ENCODE measurements at regions not wholly inside any gene's neighbourhood (a gene's known extent, or its start where the extent isn't known, plus 50 kb on each side); places are given as distances from the start of the nearest gene placed in this dataset.

GRCh38 chr3:64464955-64465354 lies 222.8 kb downstream of the ADAMTS9 start:
- Mint-ChIP-seq H3K27ac (ENCODE audit: unreplicated experiment) (no peak overlapping the region), H3K4me3 (ENCODE audit: low read depth, unreplicated experiment) (no peak overlapping the region), H3K4me1 (ENCODE audit: low read depth, unreplicated experiment) (no peaks in the 10 kb centered on the region), H3K9me3 (ENCODE audit: low read depth, unreplicated experiment) (no peaks in the 10 kb centered on the region), H3K27me3 (ENCODE audit: unreplicated experiment) (peaks cover 48% of the 10 kb centered on the region), H3K36me3 (ENCODE audit: insufficient read depth, unreplicated experiment) (no peaks in the 10 kb centered on the region)
- TF ChIP-seq CTCF (IDR thresholded peaks at IDR 0.05; ENCODE audit: unreplicated experiment), result no peak
- CTCF ChIA-PET, result no interaction called here
- BruUV-seq (replicated peaks), result no TSS peak
- DNase-seq, result no peak
- intact Hi-C loops (cut with micrococcal nuclease; ENCODE audit: unreplicated experiment), result loop anchor here (10.0 kb wide), 1 partner anchor 60 kb away; no protein-coding TSS in a partner anchor

GRCh38 chr3:64463981-64464380 lies 223.8 kb downstream of the ADAMTS9 start:
- Mint-ChIP-seq H3K9me3 (ENCODE audit: low read depth, unreplicated experiment) (no peaks in the 10 kb centered on the region), H3K36me3 (ENCODE audit: insufficient read depth, unreplicated experiment) (no peaks in the 10 kb centered on the region), H3K27me3 (ENCODE audit: unreplicated experiment) (peaks cover 39% of the 10 kb centered on the region), H3K4me3 (ENCODE audit: low read depth, unreplicated experiment) (no peak overlapping the region), H3K27ac (ENCODE audit: unreplicated experiment) (no peak overlapping the region), H3K4me1 (ENCODE audit: low read depth, unreplicated experiment) (no peaks in the 10 kb centered on the region)
- CTCF ChIA-PET, result interaction anchor here (0.9 to 1.2 kb wide), 2 partner anchors 9 to 434 kb away, joined by 3 to 9 read pairs; no protein-coding TSS in a partner anchor
- intact Hi-C loops (cut with micrococcal nuclease; ENCODE audit: unreplicated experiment), result loop anchor here (10.0 kb wide), 1 partner anchor 59 kb away; no protein-coding TSS in a partner anchor
- no peak for DNase-seq
- TF ChIP-seq CTCF (IDR thresholded peaks at IDR 0.05; ENCODE audit: unreplicated experiment), result no peak
- no TSS peak for BruUV-seq (replicated peaks)

GRCh38 chr3:64462203-64462602 lies 225.6 kb downstream of the ADAMTS9 start:
- Mint-ChIP-seq H3K36me3 (ENCODE audit: insufficient read depth, unreplicated experiment) (no peaks in the 10 kb centered on the region), H3K4me1 (ENCODE audit: low read depth, unreplicated experiment) (no peaks in the 10 kb centered on the region), H3K27ac (ENCODE audit: unreplicated experiment) (no peak overlapping the region), H3K9me3 (ENCODE audit: low read depth, unreplicated experiment) (no peaks in the 10 kb centered on the region), H3K27me3 (ENCODE audit: unreplicated experiment) (peaks cover 53% of the 10 kb centered on the region), H3K4me3 (ENCODE audit: low read depth, unreplicated experiment) (no peak overlapping the region)
- CTCF ChIA-PET, result interaction anchor here (1.1 kb wide), 1 partner anchor 12 kb away, joined by 3 read pairs; no protein-coding TSS in a partner anchor
- no peak for TF ChIP-seq CTCF (IDR thresholded peaks at IDR 0.05; ENCODE audit: unreplicated experiment)
- BruUV-seq (replicated peaks), result no TSS peak
- no peak for DNase-seq
- intact Hi-C loops (cut with micrococcal nuclease; ENCODE audit: unreplicated experiment), result loop anchor here (10.0 kb wide), 1 partner anchor 57 kb away; no protein-coding TSS in a partner anchor

GRCh38 chr3:64460877-64461276 lies 226.9 kb downstream of the ADAMTS9 start:
- no peaks in the 10 kb centered on the region for H3K9me3 Mint-ChIP-seq (ENCODE audit: low read depth, unreplicated experiment)
- intact Hi-C loops (cut with micrococcal nuclease; ENCODE audit: unreplicated experiment), result loop anchor here (10.0 kb wide), 1 partner anchor 56 kb away; no protein-coding TSS in a partner anchor
- no peaks in the 10 kb centered on the region for H3K36me3 Mint-ChIP-seq (ENCODE audit: insufficient read depth, unreplicated experiment)
- no peak overlapping the region for H3K27ac Mint-ChIP-seq (ENCODE audit: unreplicated experiment)
- no peak overlapping the region for H3K4me3 Mint-ChIP-seq (ENCODE audit: low read depth, unreplicated experiment)
- H3K27me3 Mint-ChIP-seq (ENCODE audit: unreplicated experiment), result peaks cover 58% of the 10 kb centered on the region
- no peak for TF ChIP-seq CTCF (IDR thresholded peaks at IDR 0.05; ENCODE audit: unreplicated experiment)
- CTCF ChIA-PET, result interaction anchor here (0.9 kb wide), 1 partner anchor 437 kb away, joined by 3 read pairs; the partner anchor contains the start of gene PSMD6
- no peaks in the 10 kb centered on the region for H3K4me1 Mint-ChIP-seq (ENCODE audit: low read depth, unreplicated experiment)
- no TSS peak for BruUV-seq (replicated peaks)
- DNase-seq, result no peak
